Skeletal muscle satellite cell (primary cell): ENCODE measurements at regions not wholly inside any gene's neighbourhood (a gene's known extent, or its start where the extent isn't known, plus 50 kb on each side); places are given as distances from the start of the nearest gene placed in this dataset.

Experiments used
- H3K27me3 ChIP-seq: 2 replicates; pipeline ENCODE4 v1.7.0; 2013; ENCODE audit warnings: low read length; ENCODE audit not compliant: control insufficient read depth, insufficient read depth
- H3K36me3 ChIP-seq: 2 replicates; pipeline ENCODE4 v1.7.0; 2013; ENCODE audit warnings: mild to moderate bottlenecking, control low read depth, low read length; ENCODE audit not compliant: insufficient read depth
- H3K4me1 ChIP-seq: 2 replicates; pipeline ENCODE4 v1.7.0; 2013; ENCODE audit warnings: low read length; ENCODE audit not compliant: control insufficient read depth, insufficient read depth
- H3K4me2 ChIP-seq: 2 replicates; pipeline ENCODE4 v1.7.0; 2013; ENCODE audit warnings: mild to moderate bottlenecking, low read length
- H3K4me3 ChIP-seq: 2 replicates; pipeline ENCODE4 v1.7.0; 2013; ENCODE audit warnings: low read length
- H3K9ac ChIP-seq: 2 replicates; pipeline ENCODE4 v1.7.0; 2013; ENCODE audit warnings: mild to moderate bottlenecking, low read depth, low read length, moderate library complexity
- H3K9me3 ChIP-seq: replicated peaks from 2 replicates; pipeline ENCODE4 v1.7.0; 2013; ENCODE audit warnings: mild to moderate bottlenecking, control low read depth, low read length

DNA sequence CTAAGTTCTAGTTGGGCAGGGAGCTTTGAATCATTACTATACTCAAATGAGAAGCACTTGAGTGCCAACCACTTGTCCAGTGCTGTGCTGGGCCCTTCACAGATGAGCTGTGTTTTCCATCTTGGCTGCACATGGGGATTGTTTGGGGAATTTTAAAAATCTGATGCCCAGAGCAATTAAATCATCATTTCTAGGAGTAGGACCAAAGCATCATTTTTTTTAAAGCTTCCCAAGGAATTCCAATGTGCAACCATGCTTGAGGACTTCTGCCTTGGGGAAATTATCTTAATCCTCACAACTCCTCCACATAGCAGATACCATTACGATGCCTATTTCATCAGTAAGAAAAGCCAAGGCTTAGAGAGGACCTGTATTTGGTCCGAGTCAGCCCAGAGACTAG, 131.4 kb downstream of the TMEM174 start:
- Histone ChIP-seq H3K9ac (no peak overlapping the region), H3K4me2 (no peak overlapping the region), H3K9me3 (no peaks in the 10 kb centered on the region), H3K36me3 (no peaks in the 10 kb centered on the region), H3K4me1 (no peaks in the 10 kb centered on the region), H3K4me3 (no peak overlapping the region), H3K27me3 (peaks cover 65% of the 10 kb centered on the region)

GRCh38 chr5:73303148-73304079, 130.4 kb downstream of the TMEM174 start:
- peak overlapping the region; percentile 59 for H3K4me2 ChIP-seq
- H3K36me3 ChIP-seq: no peaks in the 10 kb centered on the region
- no peak overlapping the region for H3K9ac ChIP-seq
- no peaks in the 10 kb centered on the region for H3K9me3 ChIP-seq
- peaks cover 74% of the 10 kb centered on the region for H3K27me3 ChIP-seq
- H3K4me1 ChIP-seq: peaks cover 9% of the 10 kb centered on the region
- peak overlapping the region; percentile 31 for H3K4me3 ChIP-seq

DNA sequence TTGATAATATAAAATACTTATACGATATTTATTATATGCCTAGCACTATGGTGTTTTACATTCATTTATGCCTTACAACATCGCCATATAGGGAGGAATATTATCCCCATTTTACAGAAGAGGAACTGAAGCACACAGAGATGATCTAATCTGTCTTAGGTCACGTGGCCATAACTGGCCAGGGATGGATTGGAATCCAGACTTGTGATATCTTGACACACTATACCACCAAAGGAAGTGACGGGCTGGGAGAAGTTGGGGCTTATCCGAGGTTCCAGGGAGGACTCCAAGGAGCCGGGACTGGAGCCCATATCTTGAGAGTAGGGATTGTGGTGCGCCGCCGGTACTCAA, 129.8 kb downstream of the TMEM174 start:
- H3K9ac ChIP-seq: no peak overlapping the region
- peak overlapping the region; percentile 59 for H3K4me2 ChIP-seq
- peaks cover 81% of the 10 kb centered on the region for H3K27me3 ChIP-seq
- H3K36me3 ChIP-seq: no peaks in the 10 kb centered on the region
- peaks cover 11% of the 10 kb centered on the region for H3K4me1 ChIP-seq
- H3K9me3 ChIP-seq: no peaks in the 10 kb centered on the region
- H3K4me3 ChIP-seq: no peak overlapping the region

GRCh38 chr5:73301208-73301901, 128.4 kb downstream of the TMEM174 start:
- H3K4me3 ChIP-seq: no peak overlapping the region
- H3K27me3 ChIP-seq: peaks cover 93% of the 10 kb centered on the region
- H3K9me3 ChIP-seq: no peaks in the 10 kb centered on the region

GRCh38 chr5:73300337-73301207, 127.6 kb downstream of the TMEM174 start:
- peaks cover 11% of the 10 kb centered on the region for H3K4me1 ChIP-seq
- H3K9ac ChIP-seq: no peak overlapping the region
- peaks cover 98% of the 10 kb centered on the region for H3K27me3 ChIP-seq
- no peaks in the 10 kb centered on the region for H3K9me3 ChIP-seq
- H3K4me2 ChIP-seq: no peak overlapping the region
- no peak overlapping the region for H3K4me3 ChIP-seq
- no peaks in the 10 kb centered on the region for H3K36me3 ChIP-seq

More at GRCh38 chr5:73301208-73301901, 128.4 kb downstream of the TMEM174 start:
- H3K36me3 ChIP-seq: no peaks in the 10 kb centered on the region
- no peak overlapping the region for H3K4me2 ChIP-seq
- peaks cover 11% of the 10 kb centered on the region for H3K4me1 ChIP-seq
- H3K9ac ChIP-seq: no peak overlapping the region

- Histone ChIP-seq H3K36me3 (no peaks in the 10 kb centered on the region), H3K9ac (no peak overlapping the region), H3K9me3 (no peaks in the 10 kb centered on the region), H3K4me3 (no peak overlapping the region), H3K4me2 (peak overlapping the region; percentile 76), H3K27me3 (peaks cover 99% of the 10 kb centered on the region), H3K4me1 (peaks cover 11% of the 10 kb centered on the region)
Measured at GRCh38 chr5:73299665-73300336, 126.8 kb downstream of the TMEM174 start.

DNA sequence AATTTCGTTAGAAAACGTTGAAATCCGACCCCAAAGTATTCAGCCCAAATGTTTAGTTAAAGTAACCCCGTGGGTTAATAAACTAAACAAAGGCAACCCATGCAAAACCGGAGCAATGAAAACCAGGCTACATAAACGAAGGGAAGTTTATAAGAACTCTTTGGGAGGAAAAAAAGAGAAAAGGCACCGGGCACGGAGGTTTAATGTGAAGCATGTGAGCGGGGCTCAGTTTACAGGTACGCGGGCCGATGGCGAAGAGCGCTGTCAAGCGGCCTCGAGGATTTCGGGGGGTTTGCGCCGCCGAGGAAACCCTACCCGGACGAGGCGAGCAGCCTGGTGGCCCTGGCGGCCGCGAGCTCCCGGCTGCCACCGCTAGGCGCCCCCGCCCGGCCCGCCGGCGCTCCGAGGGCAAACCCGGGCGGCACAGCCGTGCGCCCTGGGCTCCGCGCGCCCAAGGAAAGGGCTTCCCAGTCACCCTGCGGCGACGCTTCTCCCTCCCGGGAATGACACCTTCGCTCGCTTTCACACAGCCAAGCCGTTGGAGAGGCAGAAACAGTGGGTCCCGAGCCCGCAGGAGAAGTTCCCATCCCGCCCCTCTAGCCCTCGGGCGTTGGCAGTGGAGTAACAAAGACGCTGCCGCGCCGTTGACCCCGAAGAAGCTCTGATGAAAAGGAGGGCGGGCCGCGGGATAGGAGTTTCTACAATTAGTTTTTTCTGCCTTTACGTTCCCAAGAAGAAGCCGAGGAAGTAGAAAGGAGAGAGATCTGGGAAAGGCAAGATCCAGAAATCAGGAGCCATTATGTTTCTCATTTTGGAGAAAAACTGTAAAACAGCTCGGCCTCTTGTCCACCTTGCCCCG, 126.0 kb downstream of the TMEM174 start:
- H3K4me1 ChIP-seq: peaks cover 11% of the 10 kb centered on the region
- peak overlapping the region; percentile 76 for H3K4me2 ChIP-seq
- no peaks in the 10 kb centered on the region for H3K9me3 ChIP-seq
- peak overlapping the region; percentile 63 for H3K4me3 ChIP-seq
- H3K36me3 ChIP-seq: no peaks in the 10 kb centered on the region
- peaks cover 97% of the 10 kb centered on the region for H3K27me3 ChIP-seq
- H3K9ac ChIP-seq: no peak overlapping the region

- Histone ChIP-seq H3K9ac (no peak overlapping the region), H3K27me3 (peaks cover 90% of the 10 kb centered on the region), H3K9me3 (no peaks in the 10 kb centered on the region), H3K36me3 (no peaks in the 10 kb centered on the region), H3K4me2 (peak overlapping the region; percentile 76), H3K4me3 (peak overlapping the region; percentile 63), H3K4me1 (peaks cover 11% of the 10 kb centered on the region)
Measured at GRCh38 chr5:73298251-73298771, 125.3 kb downstream of the TMEM174 start.

DNA sequence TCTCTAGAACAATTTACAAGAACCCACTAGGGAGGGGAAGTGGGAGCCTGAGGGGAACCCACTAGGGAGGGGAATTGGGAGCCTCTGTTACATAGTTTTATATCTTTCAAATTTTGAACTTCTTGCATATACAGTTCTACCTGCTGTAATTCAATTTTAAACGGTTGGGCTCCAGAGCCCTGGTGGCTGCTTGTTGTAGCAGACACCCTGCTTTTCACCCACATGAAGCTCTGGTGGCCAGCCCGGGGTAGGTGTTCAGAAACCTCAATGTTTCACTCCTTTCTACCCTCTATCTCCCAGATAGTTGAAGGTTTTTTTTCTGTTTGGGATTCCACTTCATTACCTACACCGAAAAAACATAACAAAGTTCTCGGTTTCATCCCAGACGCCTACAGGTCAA, 124.4 kb downstream of the TMEM174 start:
- Histone ChIP-seq H3K36me3 (no peaks in the 10 kb centered on the region), H3K4me1 (peaks cover 11% of the 10 kb centered on the region), H3K27me3 (peaks cover 88% of the 10 kb centered on the region), H3K9me3 (no peaks in the 10 kb centered on the region), H3K4me2 (no peak overlapping the region), H3K9ac (no peak overlapping the region), H3K4me3 (no peak overlapping the region)

GRCh38 chr5:73296772-73297171, 123.8 kb downstream of the TMEM174 start:
- H3K4me1 ChIP-seq: peaks cover 11% of the 10 kb centered on the region
- peaks cover 84% of the 10 kb centered on the region for H3K27me3 ChIP-seq
- no peak overlapping the region for H3K9ac ChIP-seq
- H3K36me3 ChIP-seq: no peaks in the 10 kb centered on the region
- no peaks in the 10 kb centered on the region for H3K9me3 ChIP-seq
- H3K4me3 ChIP-seq: no peak overlapping the region
- H3K4me2 ChIP-seq: no peak overlapping the region
